ENCODE measurements at regions not wholly inside any gene's neighbourhood (a gene's known extent, or its start where the extent isn't known, plus 50 kb on each side); places are given as distances from the start of the nearest gene placed in this dataset.

DNA sequence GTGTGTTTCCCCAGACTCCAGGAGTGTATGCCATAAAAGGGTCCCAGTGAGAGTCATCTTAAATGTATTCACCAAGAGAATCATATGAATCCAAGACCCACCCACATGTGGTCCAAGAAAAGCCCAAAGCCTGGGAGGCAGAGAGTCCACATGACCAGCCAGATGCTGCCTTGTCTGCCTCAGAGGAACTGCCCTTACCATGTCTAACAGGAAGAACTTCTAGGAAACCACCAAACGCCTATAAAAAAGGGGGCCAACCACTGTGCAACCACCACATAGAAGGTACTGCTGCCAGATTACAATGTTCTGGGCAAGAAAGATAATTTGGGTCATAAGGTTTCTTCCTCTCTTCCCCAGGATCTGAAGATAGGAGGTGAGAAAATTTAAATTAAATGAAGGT lies 129.8 kb upstream of the SLC24A2 start:
- H3K4me3 Mint-ChIP-seq: no peak overlapping the region
- CTCF ChIA-PET: interaction anchor here (1.3 kb wide), 1 partner anchor 447 kb away, joined by 3 read pairs; no protein-coding TSS in a partner anchor
- no peak for ATAC-seq

DNA sequence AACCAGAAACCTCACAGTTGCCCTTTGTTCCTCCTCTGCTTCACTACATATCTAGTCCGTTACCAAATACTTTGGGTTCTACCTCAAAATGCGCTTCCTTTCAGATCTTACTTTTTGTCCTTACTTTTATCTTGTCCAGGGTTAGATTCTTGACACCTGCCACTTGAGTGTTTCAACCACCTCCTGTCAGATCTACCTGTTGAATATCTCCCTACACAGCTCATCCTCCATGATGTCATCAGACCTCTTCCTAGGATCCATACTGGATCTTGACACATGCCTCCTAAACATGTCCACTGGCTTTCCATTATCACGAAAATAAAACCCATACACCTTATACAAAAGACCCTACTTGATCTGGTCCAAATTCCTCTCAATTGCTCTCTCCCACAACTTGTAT lies 125.2 kb upstream of the SLC24A2 start:
- ATAC-seq (no peak), DNase-seq (ENCODE audit: low spot score) (no peak)
- Mint-ChIP-seq H3K36me3 (no peaks in the 10 kb centered on the region), H3K27me3 (ENCODE audit: low read depth) (no peaks in the 10 kb centered on the region), H3K27ac (no peak overlapping the region), H3K9me3 (peaks cover 4% of the 10 kb centered on the region), H3K4me1 (peaks cover 2% of the 10 kb centered on the region; the same call in 1 of the 2 replicates), H3K4me3 (no peak overlapping the region)
- CTCF ChIA-PET: no interaction called here
- POLR2A ChIA-PET: interaction anchor here (0.5 kb wide), 1 partner anchor 9 kb away, joined by 3 read pairs; no protein-coding TSS in a partner anchor
- TF ChIP-seq, protein P1, sequence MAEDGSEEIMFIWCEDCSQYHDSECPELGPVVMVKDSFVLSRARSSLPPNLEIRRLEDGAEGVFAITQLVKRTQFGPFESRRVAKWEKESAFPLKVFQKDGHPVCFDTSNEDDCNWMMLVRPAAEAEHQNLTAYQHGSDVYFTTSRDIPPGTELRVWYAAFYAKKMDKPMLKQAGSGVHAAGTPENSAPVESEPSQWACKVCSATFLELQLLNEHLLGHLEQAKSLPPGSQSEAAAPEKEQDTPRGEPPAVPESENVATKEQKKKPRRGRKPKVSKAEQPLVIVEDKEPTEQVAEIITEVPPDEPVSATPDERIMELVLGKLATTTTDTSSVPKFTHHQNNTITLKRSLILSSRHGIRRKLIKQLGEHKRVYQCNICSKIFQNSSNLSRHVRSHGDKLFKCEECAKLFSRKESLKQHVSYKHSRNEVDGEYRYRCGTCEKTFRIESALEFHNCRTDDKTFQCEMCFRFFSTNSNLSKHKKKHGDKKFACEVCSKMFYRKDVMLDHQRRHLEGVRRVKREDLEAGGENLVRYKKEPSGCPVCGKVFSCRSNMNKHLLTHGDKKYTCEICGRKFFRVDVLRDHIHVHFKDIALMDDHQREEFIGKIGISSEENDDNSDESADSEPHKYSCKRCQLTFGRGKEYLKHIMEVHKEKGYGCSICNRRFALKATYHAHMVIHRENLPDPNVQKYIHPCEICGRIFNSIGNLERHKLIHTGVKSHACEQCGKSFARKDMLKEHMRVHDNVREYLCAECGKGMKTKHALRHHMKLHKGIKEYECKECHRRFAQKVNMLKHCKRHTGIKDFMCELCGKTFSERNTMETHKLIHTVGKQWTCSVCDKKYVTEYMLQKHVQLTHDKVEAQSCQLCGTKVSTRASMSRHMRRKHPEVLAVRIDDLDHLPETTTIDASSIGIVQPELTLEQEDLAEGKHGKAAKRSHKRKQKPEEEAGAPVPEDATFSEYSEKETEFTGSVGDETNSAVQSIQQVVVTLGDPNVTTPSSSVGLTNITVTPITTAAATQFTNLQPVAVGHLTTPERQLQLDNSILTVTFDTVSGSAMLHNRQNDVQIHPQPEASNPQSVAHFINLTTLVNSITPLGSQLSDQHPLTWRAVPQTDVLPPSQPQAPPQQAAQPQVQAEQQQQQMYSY (CRISPR knock-in tag; IDR thresholded peaks at IDR 0.05): no peak
- TF ChIP-seq, protein P2, sequence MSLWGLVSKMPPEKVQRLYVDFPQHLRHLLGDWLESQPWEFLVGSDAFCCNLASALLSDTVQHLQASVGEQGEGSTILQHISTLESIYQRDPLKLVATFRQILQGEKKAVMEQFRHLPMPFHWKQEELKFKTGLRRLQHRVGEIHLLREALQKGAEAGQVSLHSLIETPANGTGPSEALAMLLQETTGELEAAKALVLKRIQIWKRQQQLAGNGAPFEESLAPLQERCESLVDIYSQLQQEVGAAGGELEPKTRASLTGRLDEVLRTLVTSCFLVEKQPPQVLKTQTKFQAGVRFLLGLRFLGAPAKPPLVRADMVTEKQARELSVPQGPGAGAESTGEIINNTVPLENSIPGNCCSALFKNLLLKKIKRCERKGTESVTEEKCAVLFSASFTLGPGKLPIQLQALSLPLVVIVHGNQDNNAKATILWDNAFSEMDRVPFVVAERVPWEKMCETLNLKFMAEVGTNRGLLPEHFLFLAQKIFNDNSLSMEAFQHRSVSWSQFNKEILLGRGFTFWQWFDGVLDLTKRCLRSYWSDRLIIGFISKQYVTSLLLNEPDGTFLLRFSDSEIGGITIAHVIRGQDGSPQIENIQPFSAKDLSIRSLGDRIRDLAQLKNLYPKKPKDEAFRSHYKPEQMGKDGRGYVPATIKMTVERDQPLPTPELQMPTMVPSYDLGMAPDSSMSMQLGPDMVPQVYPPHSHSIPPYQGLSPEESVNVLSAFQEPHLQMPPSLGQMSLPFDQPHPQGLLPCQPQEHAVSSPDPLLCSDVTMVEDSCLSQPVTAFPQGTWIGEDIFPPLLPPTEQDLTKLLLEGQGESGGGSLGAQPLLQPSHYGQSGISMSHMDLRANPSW (CRISPR knock-in tag; conservative IDR thresholded peaks at IDR 0.05; ENCODE audit: low read depth): no peak
- no peak for TF ChIP-seq CBFB (CRISPR knock-in tag; IDR thresholded peaks at IDR 0.05; ENCODE audit: low read depth)
- no peak for TF ChIP-seq JUN (CRISPR knock-in tag; IDR thresholded peaks at IDR 0.05)
- TF ChIP-seq ATF1 (CRISPR knock-in tag; IDR thresholded peaks at IDR 0.05): no peak
- no peak for TF ChIP-seq ZNF232 (CRISPR knock-in tag; IDR thresholded peaks at IDR 0.05)
- TF ChIP-seq ZNF121 (CRISPR knock-in tag; IDR thresholded peaks at IDR 0.05): no peak
- TF ChIP-seq PRRX2 (CRISPR knock-in tag; IDR thresholded peaks at IDR 0.05): no peak

More for the DNA sequence above, 129.8 kb upstream of the SLC24A2 start:
- Mint-ChIP-seq H3K4me1 (peaks cover 17% of the 10 kb centered on the region), H3K9me3 (no peaks in the 10 kb centered on the region), H3K36me3 (no peaks in the 10 kb centered on the region), H3K27me3 (ENCODE audit: low read depth) (no peaks in the 10 kb centered on the region), H3K27ac (no peak overlapping the region)
- POLR2A ChIA-PET: interaction anchor here (0.5 kb wide), 1 partner anchor 276 kb away, joined by 3 read pairs; no protein-coding TSS in a partner anchor
- TF ChIP-seq ZNF138 (CRISPR knock-in tag; conservative IDR thresholded peaks at IDR 0.05) (no peak), GTF2I (CRISPR knock-in tag; conservative IDR thresholded peaks at IDR 0.05) (no peak), ZNF671 (CRISPR knock-in tag; IDR thresholded peaks at IDR 0.05) (no peak), ZNF219 (CRISPR knock-in tag; IDR thresholded peaks at IDR 0.05; ENCODE audit: borderline replicate concordance) (no peak), ZNF423 (CRISPR knock-in tag; IDR thresholded peaks at IDR 0.05) (no peak), ZNF317 (CRISPR knock-in tag; IDR thresholded peaks at IDR 0.05; ENCODE audit: borderline replicate concordance, low read depth) (no peak), GABPB1 (CRISPR knock-in tag; IDR thresholded peaks at IDR 0.05) (no peak), ELF4 (CRISPR knock-in tag; IDR thresholded peaks at IDR 0.05; ENCODE audit: low read depth) (no peak), PRRX2 (CRISPR knock-in tag; IDR thresholded peaks at IDR 0.05) (no peak)
- TF ChIP-seq, protein P3, sequence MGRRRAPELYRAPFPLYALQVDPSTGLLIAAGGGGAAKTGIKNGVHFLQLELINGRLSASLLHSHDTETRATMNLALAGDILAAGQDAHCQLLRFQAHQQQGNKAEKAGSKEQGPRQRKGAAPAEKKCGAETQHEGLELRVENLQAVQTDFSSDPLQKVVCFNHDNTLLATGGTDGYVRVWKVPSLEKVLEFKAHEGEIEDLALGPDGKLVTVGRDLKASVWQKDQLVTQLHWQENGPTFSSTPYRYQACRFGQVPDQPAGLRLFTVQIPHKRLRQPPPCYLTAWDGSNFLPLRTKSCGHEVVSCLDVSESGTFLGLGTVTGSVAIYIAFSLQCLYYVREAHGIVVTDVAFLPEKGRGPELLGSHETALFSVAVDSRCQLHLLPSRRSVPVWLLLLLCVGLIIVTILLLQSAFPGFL (CRISPR knock-in tag; IDR thresholded peaks at IDR 0.05; ENCODE audit: borderline replicate concordance): no peak
- TF ChIP-seq, protein P4, sequence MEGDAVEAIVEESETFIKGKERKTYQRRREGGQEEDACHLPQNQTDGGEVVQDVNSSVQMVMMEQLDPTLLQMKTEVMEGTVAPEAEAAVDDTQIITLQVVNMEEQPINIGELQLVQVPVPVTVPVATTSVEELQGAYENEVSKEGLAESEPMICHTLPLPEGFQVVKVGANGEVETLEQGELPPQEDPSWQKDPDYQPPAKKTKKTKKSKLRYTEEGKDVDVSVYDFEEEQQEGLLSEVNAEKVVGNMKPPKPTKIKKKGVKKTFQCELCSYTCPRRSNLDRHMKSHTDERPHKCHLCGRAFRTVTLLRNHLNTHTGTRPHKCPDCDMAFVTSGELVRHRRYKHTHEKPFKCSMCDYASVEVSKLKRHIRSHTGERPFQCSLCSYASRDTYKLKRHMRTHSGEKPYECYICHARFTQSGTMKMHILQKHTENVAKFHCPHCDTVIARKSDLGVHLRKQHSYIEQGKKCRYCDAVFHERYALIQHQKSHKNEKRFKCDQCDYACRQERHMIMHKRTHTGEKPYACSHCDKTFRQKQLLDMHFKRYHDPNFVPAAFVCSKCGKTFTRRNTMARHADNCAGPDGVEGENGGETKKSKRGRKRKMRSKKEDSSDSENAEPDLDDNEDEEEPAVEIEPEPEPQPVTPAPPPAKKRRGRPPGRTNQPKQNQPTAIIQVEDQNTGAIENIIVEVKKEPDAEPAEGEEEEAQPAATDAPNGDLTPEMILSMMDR (IDR thresholded peaks at IDR 0.05): no peak
- TF ChIP-seq, protein P5, sequence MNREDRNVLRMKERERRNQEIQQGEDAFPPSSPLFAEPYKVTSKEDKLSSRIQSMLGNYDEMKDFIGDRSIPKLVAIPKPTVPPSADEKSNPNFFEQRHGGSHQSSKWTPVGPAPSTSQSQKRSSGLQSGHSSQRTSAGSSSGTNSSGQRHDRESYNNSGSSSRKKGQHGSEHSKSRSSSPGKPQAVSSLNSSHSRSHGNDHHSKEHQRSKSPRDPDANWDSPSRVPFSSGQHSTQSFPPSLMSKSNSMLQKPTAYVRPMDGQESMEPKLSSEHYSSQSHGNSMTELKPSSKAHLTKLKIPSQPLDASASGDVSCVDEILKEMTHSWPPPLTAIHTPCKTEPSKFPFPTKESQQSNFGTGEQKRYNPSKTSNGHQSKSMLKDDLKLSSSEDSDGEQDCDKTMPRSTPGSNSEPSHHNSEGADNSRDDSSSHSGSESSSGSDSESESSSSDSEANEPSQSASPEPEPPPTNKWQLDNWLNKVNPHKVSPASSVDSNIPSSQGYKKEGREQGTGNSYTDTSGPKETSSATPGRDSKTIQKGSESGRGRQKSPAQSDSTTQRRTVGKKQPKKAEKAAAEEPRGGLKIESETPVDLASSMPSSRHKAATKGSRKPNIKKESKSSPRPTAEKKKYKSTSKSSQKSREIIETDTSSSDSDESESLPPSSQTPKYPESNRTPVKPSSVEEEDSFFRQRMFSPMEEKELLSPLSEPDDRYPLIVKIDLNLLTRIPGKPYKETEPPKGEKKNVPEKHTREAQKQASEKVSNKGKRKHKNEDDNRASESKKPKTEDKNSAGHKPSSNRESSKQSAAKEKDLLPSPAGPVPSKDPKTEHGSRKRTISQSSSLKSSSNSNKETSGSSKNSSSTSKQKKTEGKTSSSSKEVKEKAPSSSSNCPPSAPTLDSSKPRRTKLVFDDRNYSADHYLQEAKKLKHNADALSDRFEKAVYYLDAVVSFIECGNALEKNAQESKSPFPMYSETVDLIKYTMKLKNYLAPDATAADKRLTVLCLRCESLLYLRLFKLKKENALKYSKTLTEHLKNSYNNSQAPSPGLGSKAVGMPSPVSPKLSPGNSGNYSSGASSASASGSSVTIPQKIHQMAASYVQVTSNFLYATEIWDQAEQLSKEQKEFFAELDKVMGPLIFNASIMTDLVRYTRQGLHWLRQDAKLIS (CRISPR knock-in tag; IDR thresholded peaks at IDR 0.05; ENCODE audit: borderline replicate concordance): no peak
- TF ChIP-seq, protein P6, sequence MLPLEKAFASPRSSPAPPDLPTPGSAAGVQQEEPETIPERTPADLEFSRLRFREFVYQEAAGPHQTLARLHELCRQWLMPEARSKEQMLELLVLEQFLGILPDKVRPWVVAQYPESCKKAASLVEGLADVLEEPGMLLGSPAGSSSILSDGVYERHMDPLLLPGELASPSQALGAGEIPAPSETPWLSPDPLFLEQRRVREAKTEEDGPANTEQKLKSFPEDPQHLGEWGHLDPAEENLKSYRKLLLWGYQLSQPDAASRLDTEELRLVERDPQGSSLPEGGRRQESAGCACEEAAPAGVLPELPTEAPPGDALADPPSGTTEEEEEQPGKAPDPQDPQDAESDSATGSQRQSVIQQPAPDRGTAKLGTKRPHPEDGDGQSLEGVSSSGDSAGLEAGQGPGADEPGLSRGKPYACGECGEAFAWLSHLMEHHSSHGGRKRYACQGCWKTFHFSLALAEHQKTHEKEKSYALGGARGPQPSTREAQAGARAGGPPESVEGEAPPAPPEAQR (CRISPR knock-in tag; IDR thresholded peaks at IDR 0.05): no peak
- DNase-seq (ENCODE audit: low spot score): no peak
